ENCODE measurements at regions not wholly inside any gene's neighbourhood (a gene's known extent, or its start where the extent isn't known, plus 50 kb on each side); places are given as distances from the start of the nearest gene placed in this dataset.
A peak's percentile ranks its signal among the peaks of the same experiment; 100 is the strongest.

DNA sequence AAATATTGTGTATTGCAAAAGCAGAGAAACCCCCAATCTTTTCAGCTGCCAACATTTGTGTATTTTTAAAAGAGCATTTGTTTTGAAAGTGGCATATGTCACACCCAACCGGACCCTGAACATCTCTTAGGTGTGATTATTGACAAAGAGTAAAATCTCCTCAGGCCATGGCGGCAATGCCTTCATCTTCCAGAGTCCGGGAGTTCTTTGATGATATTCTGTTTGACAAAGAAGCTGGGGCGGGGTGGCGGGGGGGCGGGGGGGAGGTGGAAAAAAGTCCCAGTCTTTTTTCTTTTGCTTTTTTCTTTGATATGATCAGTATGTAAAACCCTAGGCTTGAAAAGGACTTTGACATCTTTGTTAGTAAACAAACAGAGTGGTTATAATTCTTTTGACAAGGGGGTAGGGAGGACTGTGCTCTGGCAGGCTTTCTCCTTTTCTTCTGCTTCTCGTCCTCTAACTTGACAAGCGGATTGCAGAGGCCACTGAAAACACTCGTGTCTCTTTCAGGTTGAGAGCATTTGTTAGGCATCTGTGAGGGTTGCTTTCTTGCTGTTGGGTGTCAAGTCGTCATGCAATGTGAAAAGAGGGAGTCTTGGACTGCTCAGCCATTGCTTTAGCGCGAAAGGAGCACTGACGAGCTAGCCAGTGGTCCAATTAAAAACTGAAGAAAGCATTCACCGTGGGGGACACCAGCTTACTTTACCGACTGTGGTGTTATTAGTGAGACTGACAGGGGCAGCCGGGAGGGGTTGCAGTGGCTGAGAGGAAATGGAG is 243.2 kb downstream of the NSUN3 start:
- no peak overlapping the region for H2AFZ ChIP-seq (replicated peaks)
- peaks cover 26% of the 10 kb centered on the region for H3K4me1 Mint-ChIP-seq
- H3K9me3 ChIP-seq (ENCODE audit: low read depth) = no peaks in the 10 kb centered on the region
- H3K79me2 ChIP-seq (ENCODE audit: low read depth) = no peaks in the 10 kb centered on the region
- H3K4me2 ChIP-seq = peak overlapping the region; percentile 21
- DNase-seq (ENCODE audit: low spot score) = peak; percentile 58
- no peaks in the 10 kb centered on the region for H3K9me3 Mint-ChIP-seq
- H3K36me3 ChIP-seq = no peaks in the 10 kb centered on the region
- peaks cover 7% of the 10 kb centered on the region for H3K27me3 Mint-ChIP-seq (ENCODE audit: insufficient read depth, low read depth)
- no peak overlapping the region for H3K4me3 ChIP-seq
- H3K27ac Mint-ChIP-seq = no peak overlapping the region
- H3F3A ChIP-seq (ENCODE audit: low read depth) = peaks cover 7% of the 10 kb centered on the region
- H3K27ac ChIP-seq = no peak overlapping the region
- TF ChIP-seq, protein P1, sequence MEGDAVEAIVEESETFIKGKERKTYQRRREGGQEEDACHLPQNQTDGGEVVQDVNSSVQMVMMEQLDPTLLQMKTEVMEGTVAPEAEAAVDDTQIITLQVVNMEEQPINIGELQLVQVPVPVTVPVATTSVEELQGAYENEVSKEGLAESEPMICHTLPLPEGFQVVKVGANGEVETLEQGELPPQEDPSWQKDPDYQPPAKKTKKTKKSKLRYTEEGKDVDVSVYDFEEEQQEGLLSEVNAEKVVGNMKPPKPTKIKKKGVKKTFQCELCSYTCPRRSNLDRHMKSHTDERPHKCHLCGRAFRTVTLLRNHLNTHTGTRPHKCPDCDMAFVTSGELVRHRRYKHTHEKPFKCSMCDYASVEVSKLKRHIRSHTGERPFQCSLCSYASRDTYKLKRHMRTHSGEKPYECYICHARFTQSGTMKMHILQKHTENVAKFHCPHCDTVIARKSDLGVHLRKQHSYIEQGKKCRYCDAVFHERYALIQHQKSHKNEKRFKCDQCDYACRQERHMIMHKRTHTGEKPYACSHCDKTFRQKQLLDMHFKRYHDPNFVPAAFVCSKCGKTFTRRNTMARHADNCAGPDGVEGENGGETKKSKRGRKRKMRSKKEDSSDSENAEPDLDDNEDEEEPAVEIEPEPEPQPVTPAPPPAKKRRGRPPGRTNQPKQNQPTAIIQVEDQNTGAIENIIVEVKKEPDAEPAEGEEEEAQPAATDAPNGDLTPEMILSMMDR (IDR thresholded peaks at IDR 0.05) = no peak
- TF ChIP-seq EZH2 (IDR thresholded peaks at IDR 0.05) (no peak), EZH2phosphoT487 (IDR thresholded peaks at IDR 0.05) (no peak)
- H3K4me1 ChIP-seq = peaks cover 27% of the 10 kb centered on the region
- H3K9ac ChIP-seq = no peak overlapping the region
- no peaks in the 10 kb centered on the region for H3K27me3 ChIP-seq
- no peak overlapping the region for H3K4me3 Mint-ChIP-seq
- H4K20me1 ChIP-seq (ENCODE audit: low read depth) = no peaks in the 10 kb centered on the region
- H3K36me3 Mint-ChIP-seq = no peaks in the 10 kb centered on the region

DNA sequence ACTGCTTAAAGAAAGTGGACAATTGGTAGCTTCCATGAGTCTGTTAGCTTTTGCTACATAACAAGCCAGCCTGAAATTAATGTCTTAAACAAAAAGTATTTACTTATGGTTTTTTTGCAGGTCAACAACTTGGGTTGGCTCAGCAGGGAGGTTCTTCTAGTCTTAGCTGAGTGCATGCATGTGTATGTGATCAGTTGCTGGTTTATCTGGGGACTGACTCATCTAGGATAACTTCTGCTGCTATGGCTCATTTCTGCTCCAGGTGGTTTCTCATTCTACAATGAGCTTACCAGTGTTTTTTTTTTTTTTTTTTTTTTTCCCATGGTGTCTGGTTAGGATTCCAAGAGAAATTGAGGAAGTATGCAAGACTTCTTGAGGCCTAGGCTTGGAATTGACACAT is 244.7 kb downstream of the NSUN3 start:
- Histone ChIP-seq H4K20me1 (ENCODE audit: low read depth) (no peaks in the 10 kb centered on the region), H3K27ac (no peak overlapping the region), H3K9me3 (ENCODE audit: low read depth) (no peaks in the 10 kb centered on the region), H3K36me3 (no peaks in the 10 kb centered on the region), H3K4me2 (no peak overlapping the region), H3F3A (ENCODE audit: low read depth) (peaks cover 7% of the 10 kb centered on the region), H3K27me3 (no peaks in the 10 kb centered on the region), H3K9ac (no peak overlapping the region), H3K4me1 (peaks cover 27% of the 10 kb centered on the region), H3K4me3 (no peak overlapping the region), H2AFZ (replicated peaks) (no peak overlapping the region), H3K79me2 (ENCODE audit: low read depth) (no peaks in the 10 kb centered on the region)
- Mint-ChIP-seq H3K27me3 (ENCODE audit: insufficient read depth, low read depth) (peaks cover 7% of the 10 kb centered on the region), H3K36me3 (no peaks in the 10 kb centered on the region), H3K4me3 (no peak overlapping the region), H3K27ac (no peak overlapping the region), H3K9me3 (no peaks in the 10 kb centered on the region), H3K4me1 (peaks cover 26% of the 10 kb centered on the region)
- DNase-seq (ENCODE audit: low spot score) = no peak
- TF ChIP-seq EZH2 (IDR thresholded peaks at IDR 0.05) (no peak), EZH2phosphoT487 (IDR thresholded peaks at IDR 0.05) (no peak)
- TF ChIP-seq, protein P1 (IDR thresholded peaks at IDR 0.05) = no peak

DNA sequence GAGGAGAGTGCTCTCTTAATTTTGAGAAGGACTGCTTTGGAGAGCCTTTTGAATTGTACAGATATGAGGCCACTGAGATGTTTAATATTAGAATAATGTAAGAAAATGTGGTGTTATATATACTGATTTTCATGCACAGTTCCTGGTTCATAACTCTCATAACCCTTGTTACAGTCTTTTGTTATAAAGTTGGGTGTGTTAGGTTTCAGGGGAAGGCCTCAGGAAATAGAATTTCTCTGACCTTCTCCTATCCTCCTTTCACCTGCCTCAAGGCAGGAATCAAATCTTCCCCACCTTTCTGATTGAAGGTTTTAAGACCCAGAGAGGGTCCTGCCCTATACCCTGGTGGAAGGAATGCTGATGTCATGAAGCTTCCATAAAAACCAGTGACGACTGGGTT is 245.9 kb downstream of the NSUN3 start:
- H3K27me3 Mint-ChIP-seq (ENCODE audit: insufficient read depth, low read depth) = peaks cover 7% of the 10 kb centered on the region
- Histone ChIP-seq H3K9ac (no peak overlapping the region), H3K36me3 (no peaks in the 10 kb centered on the region), H3K4me2 (no peak overlapping the region), H3K27ac (no peak overlapping the region), H4K20me1 (ENCODE audit: low read depth) (no peaks in the 10 kb centered on the region), H3F3A (ENCODE audit: low read depth) (peaks cover 7% of the 10 kb centered on the region), H3K9me3 (ENCODE audit: low read depth) (no peaks in the 10 kb centered on the region), H2AFZ (replicated peaks) (no peak overlapping the region), H3K79me2 (ENCODE audit: low read depth) (no peaks in the 10 kb centered on the region), H3K4me1 (peaks cover 25% of the 10 kb centered on the region), H3K27me3 (no peaks in the 10 kb centered on the region), H3K4me3 (no peak overlapping the region)
- no peaks in the 10 kb centered on the region for H3K9me3 Mint-ChIP-seq
- H3K27ac Mint-ChIP-seq = no peak overlapping the region
- DNase-seq (ENCODE audit: low spot score) = no peak
- TF ChIP-seq EZH2phosphoT487 (IDR thresholded peaks at IDR 0.05) (no peak), EZH2 (IDR thresholded peaks at IDR 0.05) (no peak)
- TF ChIP-seq, protein P1 (IDR thresholded peaks at IDR 0.05) = no peak
- H3K4me1 Mint-ChIP-seq = peaks cover 25% of the 10 kb centered on the region
- no peak overlapping the region for H3K4me3 Mint-ChIP-seq
- no peaks in the 10 kb centered on the region for H3K36me3 Mint-ChIP-seq

Data from neural progenitor cell (in vitro differentiated cells).